WERI-Rb-1 (cell line): ENCODE measurements at regions not wholly inside any gene's neighbourhood (a gene's known extent, or its start where the extent isn't known, plus 50 kb on each side); places are given as distances from the start of the nearest gene placed in this dataset.

ENCODE experiments used
- DNase-seq: peaks from one replicate; pipeline ENCODE4 v3.0.0-alpha.2; 2020
- H3K27ac ChIP-seq: fragments of 250-450 bp; sonication (Bioruptor Pico); 2 replicates; pipeline ENCODE4 v1.5.1; 2020; ENCODE audit warnings: mild to moderate bottlenecking, moderate library complexity
- H3K27me3 ChIP-seq: fragments of 250-450 bp; sonication (Bioruptor Pico); 2 replicates; pipeline ENCODE4 v1.5.1; 2021; ENCODE audit warnings: mild to moderate bottlenecking, low read depth, moderate library complexity; ENCODE audit not compliant: insufficient read depth, severe bottlenecking
- H3K36me3 ChIP-seq: fragments of 250-450 bp; sonication (Bioruptor Pico); 2 replicates; pipeline ENCODE4 v1.5.1; 2020; ENCODE audit warnings: mild to moderate bottlenecking, moderate library complexity
- H3K4me3 ChIP-seq: 2 replicates; pipeline ENCODE4 v1.5.1; 2011; ENCODE audit warnings: low read depth, mild to moderate bottlenecking, control low read depth, low read length
- H3K9me3 ChIP-seq: fragments of 250-450 bp; sonication (Bioruptor Pico); 2 replicates; pipeline ENCODE4 v1.5.1; 2021; ENCODE audit warnings: mild to moderate bottlenecking, moderate library complexity; ENCODE audit not compliant: severe bottlenecking
- CTCF ChIP-seq: IDR thresholded peaks from 2 replicates; pipeline ENCODE4 v1.5.1; 2011; ENCODE audit warnings: low read depth, mild to moderate bottlenecking, control low read depth, inconsistent platforms, low read length

- TF ChIP-seq CTCF = no peak
- no peak for DNase-seq
- no peaks in the 10 kb centered on the region for H3K9me3 ChIP-seq
- H3K36me3 ChIP-seq = no peaks in the 10 kb centered on the region
- no peak overlapping the region for H3K4me3 ChIP-seq
- no peak overlapping the region for H3K27ac ChIP-seq
- H3K27me3 ChIP-seq = no peaks in the 10 kb centered on the region
Observed at GRCh38 chr3:21237638-21238037, 513.4 kb downstream of the ZNF385D start.

- no peak for TF ChIP-seq CTCF
- no peaks in the 10 kb centered on the region for H3K27me3 ChIP-seq
- H3K4me3 ChIP-seq = no peak overlapping the region
- DNase-seq = no peak
- no peak overlapping the region for H3K27ac ChIP-seq
- H3K9me3 ChIP-seq = no peaks in the 10 kb centered on the region
- no peaks in the 10 kb centered on the region for H3K36me3 ChIP-seq
Observed at GRCh38 chr3:21235491-21235890, 515.5 kb downstream of the ZNF385D start.

GRCh38 chr3:21234933-21235332, 516.1 kb downstream of the ZNF385D start:
- H3K4me3 ChIP-seq = no peak overlapping the region
- no peak for TF ChIP-seq CTCF
- no peaks in the 10 kb centered on the region for H3K27me3 ChIP-seq
- no peaks in the 10 kb centered on the region for H3K36me3 ChIP-seq
- no peaks in the 10 kb centered on the region for H3K9me3 ChIP-seq
- no peak for DNase-seq
- no peak overlapping the region for H3K27ac ChIP-seq

GRCh38 chr3:21229426-21230135, 521.4 kb downstream of the ZNF385D start:
- H3K27ac ChIP-seq = no peak overlapping the region
- no peak for TF ChIP-seq CTCF
- H3K36me3 ChIP-seq = no peaks in the 10 kb centered on the region
- H3K27me3 ChIP-seq = no peaks in the 10 kb centered on the region
- no peaks in the 10 kb centered on the region for H3K9me3 ChIP-seq
- no peak for DNase-seq
- H3K4me3 ChIP-seq = no peak overlapping the region

GRCh38 chr3:21226086-21226485, 524.9 kb downstream of the ZNF385D start:
- Histone ChIP-seq H3K27ac (no peak overlapping the region), H3K4me3 (no peak overlapping the region), H3K9me3 (no peaks in the 10 kb centered on the region), H3K27me3 (no peaks in the 10 kb centered on the region), H3K36me3 (no peaks in the 10 kb centered on the region)
- TF ChIP-seq CTCF = no peak
- no peak for DNase-seq

GRCh38 chr3:21220944-21221343, 530.1 kb downstream of the ZNF385D start:
- no peaks in the 10 kb centered on the region for H3K27me3 ChIP-seq
- H3K4me3 ChIP-seq = no peak overlapping the region
- no peak overlapping the region for H3K27ac ChIP-seq
- no peaks in the 10 kb centered on the region for H3K9me3 ChIP-seq
- TF ChIP-seq CTCF = no peak
- DNase-seq = no peak
- H3K36me3 ChIP-seq = no peaks in the 10 kb centered on the region
